ENCODE measurements at regions not wholly inside any gene's neighbourhood (a gene's known extent, or its start where the extent isn't known, plus 50 kb on each side); places are given as distances from the start of the nearest gene placed in this dataset.

GRCh38 chr11:29879560-29879959, 137.3 kb downstream of the KCNA4 start:
- TF ChIP-seq CTCF (IDR thresholded peaks at IDR 0.05; ENCODE audit: extremely low read depth in 1 of 2, insufficient read depth in 1 of 2, low read depth in 1 of 2, low read length in 2 of 2) (no peak), POLR2A (IDR thresholded peaks at IDR 0.05; ENCODE audit: low read depth, low read length) (no peak)
- TF ChIP-seq, protein P1, sequence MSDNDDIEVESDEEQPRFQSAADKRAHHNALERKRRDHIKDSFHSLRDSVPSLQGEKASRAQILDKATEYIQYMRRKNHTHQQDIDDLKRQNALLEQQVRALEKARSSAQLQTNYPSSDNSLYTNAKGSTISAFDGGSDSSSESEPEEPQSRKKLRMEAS (IDR thresholded peaks at IDR 0.05; ENCODE audit: insufficient read depth, insufficient read length): no peak
